ENCODE measurements at regions not wholly inside any gene's neighbourhood (a gene's known extent, or its start where the extent isn't known, plus 50 kb on each side); places are given as distances from the start of the nearest gene placed in this dataset.

DNA sequence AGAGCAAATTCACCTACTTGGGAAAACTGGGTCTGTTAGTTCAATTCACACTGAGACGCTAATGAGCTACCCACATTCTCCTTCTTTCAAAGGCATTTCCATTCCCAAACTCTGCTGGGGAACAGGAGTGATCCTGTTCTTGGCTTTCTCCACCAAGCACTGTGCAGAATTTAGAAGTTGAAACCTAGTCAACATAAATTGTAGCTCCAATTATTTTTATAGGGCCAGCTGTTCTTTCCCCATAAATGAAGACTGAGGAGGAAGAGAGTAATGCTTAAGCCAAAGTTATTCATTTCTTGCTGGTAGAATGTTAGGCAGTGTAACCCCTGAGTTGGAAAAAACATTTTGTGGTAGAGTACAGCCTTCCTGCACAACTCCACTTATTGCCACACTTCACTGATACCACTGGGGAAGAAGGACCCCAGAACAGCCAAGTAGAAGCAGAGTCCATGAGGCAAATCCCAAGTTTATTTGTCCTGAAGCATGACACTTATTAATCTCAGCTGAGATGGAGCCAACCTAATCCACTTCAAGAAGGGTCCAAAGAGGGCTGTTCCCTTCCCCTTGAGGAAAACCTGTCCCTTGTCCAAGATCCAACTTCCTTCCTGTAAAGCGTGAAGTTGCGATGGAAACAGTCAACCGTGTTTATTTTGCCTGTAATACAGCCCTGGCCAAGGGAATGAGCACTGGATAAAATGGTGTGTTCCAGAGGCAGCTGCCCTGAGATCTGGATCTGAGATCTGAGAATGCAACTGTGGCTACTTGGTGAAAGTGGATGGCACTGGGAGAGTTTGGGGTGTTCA lies 151.8 kb downstream of the TBX5 start:
- DNase-seq = no peak

- DNase-seq = no peak
These were observed 157.4 kb downstream of the TBX5 start for GRCh38 chr12:114248527-114248926.

GRCh38 chr12:114245555-114245954 lies 160.4 kb downstream of the TBX5 start:
- DNase-seq = no peak

DNA sequence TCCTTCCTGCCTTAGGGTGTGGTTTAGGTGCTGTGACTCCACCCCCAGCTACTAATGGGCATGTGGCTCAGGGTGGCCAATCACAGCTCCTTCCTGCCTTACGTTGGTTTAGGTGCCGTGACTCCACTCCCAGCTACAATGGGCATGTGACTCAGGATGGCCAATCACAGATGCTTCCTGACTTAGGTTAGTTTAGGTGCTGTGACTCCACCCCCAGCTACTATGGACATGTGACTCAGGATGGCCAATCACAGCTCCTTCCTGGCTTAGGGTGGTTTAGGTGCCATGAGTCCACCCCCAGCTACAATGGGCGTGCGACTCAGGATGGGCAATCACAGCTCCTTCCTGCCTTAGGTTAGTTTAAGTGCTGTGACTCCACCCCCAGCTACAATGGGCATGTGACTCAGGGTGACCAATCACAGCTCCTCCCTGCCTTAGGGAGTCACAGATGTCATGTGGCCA lies 163.9 kb downstream of the TBX5 start:
- DNase-seq = no peak

GRCh38 chr12:114240288-114240687 lies 165.7 kb downstream of the TBX5 start:
- DNase-seq = no peak

GRCh38 chr12:114238808-114239207 lies 167.1 kb downstream of the TBX5 start:
- DNase-seq = peak in 2 of 3 donors; percentile 6 to 7

- DNase-seq = no peak
These were observed 168.7 kb downstream of the TBX5 start for GRCh38 chr12:114237230-114237629.

- DNase-seq = no peak
These were observed 173.8 kb downstream of the TBX5 start for GRCh38 chr12:114232187-114232586.

GRCh38 chr12:114229150-114229549 lies 176.8 kb downstream of the TBX5 start:
- no peak for DNase-seq

DNA sequence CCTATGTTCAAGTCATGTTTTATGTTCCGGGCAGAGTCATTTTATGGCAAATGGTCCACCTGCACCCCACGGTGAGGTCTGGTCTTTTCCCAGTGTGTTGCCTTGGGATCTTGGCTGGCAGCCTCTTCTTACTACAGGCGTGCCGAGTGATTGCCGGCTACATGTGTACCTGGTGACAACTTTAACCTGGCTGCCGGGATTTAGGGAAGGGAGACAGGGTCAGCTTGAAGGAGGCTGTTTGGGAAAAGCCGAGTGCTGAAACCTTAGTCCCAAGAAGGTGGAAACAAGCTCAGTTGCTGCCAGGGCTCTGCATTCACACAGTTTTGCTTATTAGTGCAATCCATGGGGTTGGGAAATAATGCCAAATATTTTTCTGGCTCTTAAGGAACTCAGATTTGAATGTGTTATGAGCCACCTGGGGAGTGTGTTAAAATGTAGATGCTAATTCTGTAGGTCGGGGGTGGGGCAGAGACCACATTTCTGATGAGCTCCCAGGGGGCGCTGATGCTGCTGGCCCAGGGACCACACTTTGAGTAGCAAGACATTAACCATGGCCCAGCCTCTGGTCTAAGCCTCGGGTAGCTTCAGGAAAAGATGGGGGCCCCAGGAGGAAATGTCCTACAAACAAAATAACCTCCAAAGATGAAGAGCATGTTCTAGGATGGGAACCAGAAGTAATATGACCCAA lies 179.6 kb downstream of the TBX5 start:
- no peak for DNase-seq

- DNase-seq = no peak
These were observed 183.8 kb downstream of the TBX5 start for GRCh38 chr12:114221957-114222630.

GRCh38 chr12:114221136-114221833 lies 184.7 kb downstream of the TBX5 start:
- DNase-seq = no peak

GRCh38 chr12:114220311-114220710 lies 185.6 kb downstream of the TBX5 start:
- no peak for DNase-seq

GRCh38 chr12:114218136-114218535 lies 187.8 kb downstream of the TBX5 start:
- DNase-seq = no peak

DNA sequence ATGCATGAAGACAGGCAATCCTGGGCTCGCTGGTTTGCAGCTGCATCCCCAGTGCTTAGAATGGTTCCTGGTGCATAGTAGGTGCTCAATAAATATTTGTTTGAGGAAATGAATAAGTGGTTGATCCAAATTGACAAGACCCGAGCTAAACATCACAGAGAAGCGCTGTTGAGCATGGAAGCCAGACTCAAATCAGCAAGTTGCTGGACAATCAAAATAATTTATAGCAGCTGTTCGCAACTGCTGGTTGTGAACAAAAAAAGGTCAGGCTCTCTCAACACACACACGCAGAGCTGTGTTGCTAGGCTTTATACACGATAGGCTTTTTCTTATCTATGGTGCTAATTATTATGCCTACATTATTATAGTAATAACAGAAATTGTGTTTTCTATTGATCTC lies 190.2 kb downstream of the TBX5 start:
- no peak for DNase-seq

DNA sequence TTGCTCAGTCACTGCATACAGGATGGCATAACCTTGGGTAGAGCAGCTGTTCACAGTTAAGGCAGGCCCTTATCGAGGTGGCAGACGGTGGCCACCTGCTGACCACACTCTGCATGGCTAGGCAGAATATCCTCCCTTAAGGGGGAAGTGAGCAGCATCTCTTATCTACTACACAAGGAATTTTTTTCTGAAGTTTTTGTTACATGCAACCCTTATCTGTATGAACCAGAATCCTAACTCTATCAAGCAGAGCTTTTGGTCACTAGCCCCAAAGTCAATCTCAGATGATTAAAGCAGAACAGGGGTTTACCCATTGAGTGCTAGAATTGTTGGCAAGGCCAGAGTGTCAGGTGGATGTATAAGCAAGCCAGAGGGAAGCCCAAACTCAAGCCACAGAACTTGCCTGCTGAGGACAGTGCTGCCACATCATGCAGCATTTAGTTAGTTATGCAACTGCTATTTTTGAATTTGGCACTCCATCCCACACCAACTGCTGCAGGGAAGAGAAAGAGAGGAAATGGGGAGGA lies 192.8 kb downstream of the TBX5 start:
- DNase-seq = no peak

- DNase-seq = no peak
These were observed 196.1 kb downstream of the TBX5 start for GRCh38 chr12:114209861-114210260.

- DNase-seq = no peak
These were observed 199.4 kb downstream of the TBX5 start for GRCh38 chr12:114206525-114206924.

DNA sequence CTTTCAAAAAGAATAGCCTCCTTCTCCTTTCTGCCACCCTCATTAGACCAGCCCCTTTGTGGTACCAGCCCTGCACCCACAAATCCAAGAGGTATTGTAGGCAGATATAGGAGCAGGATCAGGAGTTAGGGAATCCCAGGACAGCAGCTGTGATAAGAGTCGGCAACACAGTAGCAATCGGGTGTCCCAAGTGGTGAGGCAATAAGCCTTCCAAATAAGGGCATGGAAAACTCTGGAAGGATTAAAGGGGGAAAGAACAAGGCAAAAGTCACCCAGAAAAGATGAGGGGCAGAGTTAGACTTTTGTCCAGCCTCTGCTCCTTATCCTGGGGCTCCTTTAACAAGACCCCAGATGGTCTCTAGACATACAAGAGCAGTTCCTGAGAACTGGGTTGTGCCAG lies 204.2 kb downstream of the TBX5 start:
- no peak for DNase-seq

DNA sequence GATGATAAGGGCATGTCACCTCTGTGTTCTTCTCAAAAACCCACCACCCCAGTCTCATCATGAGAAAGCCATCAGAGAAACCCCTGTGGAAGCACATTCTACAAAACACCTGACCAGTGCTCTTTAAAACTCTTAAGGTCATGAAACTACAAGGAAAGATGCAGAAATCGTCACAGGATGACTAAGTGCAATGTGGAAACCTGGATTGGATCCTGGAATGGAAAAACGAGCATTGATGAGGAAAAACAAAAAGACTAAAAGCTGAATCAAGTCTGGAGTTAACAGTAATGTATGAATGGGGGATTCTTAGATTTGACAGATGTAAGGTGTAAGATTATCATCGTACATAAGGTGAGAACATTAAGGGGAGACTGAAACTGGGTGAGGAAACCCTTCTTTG lies 211.0 kb downstream of the TBX5 start:
- DNase-seq = no peak

DNA sequence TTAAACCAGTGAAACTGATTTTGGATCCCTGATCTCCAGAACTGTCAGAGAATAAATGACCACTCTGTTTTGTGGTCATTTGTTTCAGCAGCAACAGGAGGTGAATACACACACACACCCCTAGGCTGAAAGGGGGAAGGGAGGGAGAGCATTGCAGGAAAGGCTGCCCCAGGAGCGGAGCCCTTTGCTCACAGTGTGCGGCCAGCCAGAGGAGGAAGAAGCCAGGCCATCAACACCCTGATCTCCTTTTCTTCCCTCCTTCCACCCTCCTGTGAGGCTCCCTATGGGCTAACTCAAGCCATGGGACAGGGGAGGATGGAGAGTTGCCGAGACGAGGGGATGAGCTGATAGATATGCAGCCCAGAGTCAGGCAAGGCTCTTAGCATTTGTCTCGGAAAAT lies 211.9 kb downstream of the TBX5 start:
- DNase-seq = no peak

- no peak for DNase-seq
These were observed 212.5 kb downstream of the TBX5 start for GRCh38 chr12:114193474-114193873.

GRCh38 chr12:114192549-114192948 lies 213.4 kb downstream of the TBX5 start:
- DNase-seq = no peak

Data from suppressor macrophage treated with lipopolysaccharide for 1 hour (primary cell).